ENCODE measurements at regions not wholly inside any gene's neighbourhood (a gene's known extent, or its start where the extent isn't known, plus 50 kb on each side); places are given as distances from the start of the nearest gene placed in this dataset.

DNA sequence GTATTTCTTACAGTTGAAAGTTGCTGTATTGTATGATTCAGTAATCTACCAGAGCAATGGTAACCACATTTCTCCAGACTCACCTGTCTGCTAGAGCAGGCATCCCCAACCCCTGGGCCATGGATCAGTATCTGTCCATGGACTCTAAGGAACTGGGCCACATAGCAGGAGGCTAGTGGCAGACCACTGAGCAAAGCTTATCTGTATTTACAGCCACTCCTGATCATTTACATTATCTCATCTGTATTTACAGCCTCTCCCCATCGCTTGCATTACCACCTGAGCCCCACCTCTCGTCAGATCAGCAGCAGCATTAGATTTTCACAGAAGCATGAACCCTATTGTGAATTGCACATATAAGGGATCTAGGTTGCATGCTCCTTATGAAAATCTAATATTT lies 60.3 kb upstream of the MANEA start:
- TF ChIP-seq POLR2A (IDR thresholded peaks at IDR 0.05): no peak
- TF ChIP-seq, protein P1, sequence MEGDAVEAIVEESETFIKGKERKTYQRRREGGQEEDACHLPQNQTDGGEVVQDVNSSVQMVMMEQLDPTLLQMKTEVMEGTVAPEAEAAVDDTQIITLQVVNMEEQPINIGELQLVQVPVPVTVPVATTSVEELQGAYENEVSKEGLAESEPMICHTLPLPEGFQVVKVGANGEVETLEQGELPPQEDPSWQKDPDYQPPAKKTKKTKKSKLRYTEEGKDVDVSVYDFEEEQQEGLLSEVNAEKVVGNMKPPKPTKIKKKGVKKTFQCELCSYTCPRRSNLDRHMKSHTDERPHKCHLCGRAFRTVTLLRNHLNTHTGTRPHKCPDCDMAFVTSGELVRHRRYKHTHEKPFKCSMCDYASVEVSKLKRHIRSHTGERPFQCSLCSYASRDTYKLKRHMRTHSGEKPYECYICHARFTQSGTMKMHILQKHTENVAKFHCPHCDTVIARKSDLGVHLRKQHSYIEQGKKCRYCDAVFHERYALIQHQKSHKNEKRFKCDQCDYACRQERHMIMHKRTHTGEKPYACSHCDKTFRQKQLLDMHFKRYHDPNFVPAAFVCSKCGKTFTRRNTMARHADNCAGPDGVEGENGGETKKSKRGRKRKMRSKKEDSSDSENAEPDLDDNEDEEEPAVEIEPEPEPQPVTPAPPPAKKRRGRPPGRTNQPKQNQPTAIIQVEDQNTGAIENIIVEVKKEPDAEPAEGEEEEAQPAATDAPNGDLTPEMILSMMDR (IDR thresholded peaks at IDR 0.05): no peak
- no peak for DNase-seq
- H3K9me3 ChIP-seq: no peaks in the 10 kb centered on the region
- H3K4me1 ChIP-seq: no peaks in the 10 kb centered on the region
- no peaks in the 10 kb centered on the region for H3K27me3 ChIP-seq
- H3K4me3 ChIP-seq: no peak overlapping the region
- H3K36me3 ChIP-seq: no peaks in the 10 kb centered on the region
- H3K27ac ChIP-seq: no peak overlapping the region

DNA sequence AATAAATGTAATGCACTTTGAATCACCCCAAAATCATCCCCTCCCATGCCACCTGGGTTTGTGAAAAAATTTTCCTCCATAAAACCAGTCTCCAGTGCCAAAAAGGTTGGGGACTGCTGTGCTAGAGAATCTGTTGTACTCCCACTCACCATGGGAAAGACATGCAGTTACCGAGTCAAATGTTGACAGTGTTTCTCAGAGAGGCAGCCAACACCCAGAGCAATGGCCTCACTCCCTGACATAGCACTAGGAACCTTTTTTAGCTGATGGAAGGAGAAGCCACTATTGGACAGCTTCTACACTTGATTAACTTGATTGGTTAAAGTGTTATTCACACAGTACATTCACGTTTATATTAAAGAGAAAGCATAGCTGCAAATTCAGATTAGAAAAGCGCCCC lies 59.8 kb upstream of the MANEA start:
- Histone ChIP-seq H3K27ac (no peak overlapping the region), H3K4me3 (no peak overlapping the region), H3K36me3 (no peaks in the 10 kb centered on the region), H3K4me1 (no peaks in the 10 kb centered on the region), H3K27me3 (no peaks in the 10 kb centered on the region), H3K9me3 (no peaks in the 10 kb centered on the region)
- no peak for DNase-seq
- TF ChIP-seq, protein P1 (IDR thresholded peaks at IDR 0.05): no peak
- no peak for TF ChIP-seq POLR2A (IDR thresholded peaks at IDR 0.05)

DNA sequence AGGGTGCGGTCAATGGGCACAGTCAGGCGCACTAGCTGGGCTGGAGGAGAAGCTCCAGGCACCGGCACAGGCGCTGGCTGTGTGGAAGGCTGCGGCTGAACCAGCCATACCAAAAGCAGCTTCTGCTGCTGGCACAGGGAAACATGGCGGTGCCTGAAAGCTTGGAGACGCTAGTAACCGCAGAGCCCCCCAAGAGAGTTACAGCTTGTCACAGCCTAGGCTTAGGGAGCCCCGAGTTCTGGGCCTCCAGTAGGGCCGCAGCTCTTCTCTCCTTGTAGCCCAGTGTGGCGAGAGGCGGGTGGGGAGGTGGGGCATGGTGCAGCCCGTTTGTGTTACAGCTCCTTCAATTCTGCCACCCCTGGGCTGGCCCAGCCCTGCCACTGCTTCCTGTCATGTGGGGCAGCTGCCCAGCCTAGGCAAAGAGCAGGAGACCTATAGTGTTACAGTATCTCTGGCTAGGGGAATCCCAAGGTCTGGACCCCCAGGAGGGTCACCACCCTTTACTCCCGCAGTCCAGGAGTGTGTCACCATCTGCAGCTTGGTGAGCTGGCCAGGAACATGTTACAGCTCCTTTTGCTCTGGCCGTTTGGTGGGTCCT lies 58.6 kb upstream of the MANEA start:
- no peak for TF ChIP-seq POLR2A (IDR thresholded peaks at IDR 0.05)
- TF ChIP-seq, protein P1 (IDR thresholded peaks at IDR 0.05): no peak
- H3K27me3 ChIP-seq: no peaks in the 10 kb centered on the region
- no peaks in the 10 kb centered on the region for H3K9me3 ChIP-seq
- no peak overlapping the region for H3K27ac ChIP-seq
- DNase-seq: no peak
- no peak overlapping the region for H3K4me3 ChIP-seq
- no peaks in the 10 kb centered on the region for H3K36me3 ChIP-seq
- H3K4me1 ChIP-seq: no peaks in the 10 kb centered on the region

DNA sequence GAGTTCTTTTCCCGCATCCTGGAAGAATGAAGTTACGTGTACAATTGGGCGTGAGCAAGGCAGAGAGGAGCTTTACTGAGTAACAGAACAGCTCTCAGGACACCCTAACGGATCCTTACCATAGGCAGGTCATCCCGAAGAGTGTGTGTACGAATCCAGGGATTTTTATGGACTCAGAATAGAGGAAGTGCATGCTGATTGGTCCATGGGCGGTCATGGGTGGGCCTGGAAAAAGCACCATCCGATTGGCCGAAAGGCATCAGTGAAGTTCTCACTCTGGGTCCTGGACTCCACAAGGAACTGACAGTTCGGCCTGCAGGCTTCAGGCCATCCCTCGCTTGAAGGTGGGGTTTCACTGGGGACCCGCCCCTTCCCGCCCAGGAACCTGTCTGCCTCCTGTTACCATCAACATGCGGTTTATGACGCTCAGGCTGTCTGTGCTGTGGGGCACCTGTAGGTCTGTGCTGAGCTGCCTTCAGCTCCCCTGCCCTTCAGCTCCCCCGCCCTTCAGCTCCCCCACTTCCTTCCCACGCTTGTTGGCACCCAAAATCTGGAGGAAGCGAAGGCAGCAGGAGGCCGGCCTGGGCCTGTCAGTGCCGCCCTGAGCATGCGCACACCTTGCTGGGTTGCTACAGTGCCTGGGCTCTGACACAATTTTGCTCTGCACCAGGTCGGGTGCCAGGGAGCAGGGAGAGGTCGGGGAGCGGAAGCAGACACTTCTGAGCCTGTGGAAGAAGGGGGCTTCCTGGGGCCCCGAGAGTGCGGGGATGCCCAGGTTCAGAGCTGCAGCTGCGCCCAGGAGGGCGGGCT lies 57.9 kb upstream of the MANEA start:
- H3K27me3 ChIP-seq: no peaks in the 10 kb centered on the region

DNA sequence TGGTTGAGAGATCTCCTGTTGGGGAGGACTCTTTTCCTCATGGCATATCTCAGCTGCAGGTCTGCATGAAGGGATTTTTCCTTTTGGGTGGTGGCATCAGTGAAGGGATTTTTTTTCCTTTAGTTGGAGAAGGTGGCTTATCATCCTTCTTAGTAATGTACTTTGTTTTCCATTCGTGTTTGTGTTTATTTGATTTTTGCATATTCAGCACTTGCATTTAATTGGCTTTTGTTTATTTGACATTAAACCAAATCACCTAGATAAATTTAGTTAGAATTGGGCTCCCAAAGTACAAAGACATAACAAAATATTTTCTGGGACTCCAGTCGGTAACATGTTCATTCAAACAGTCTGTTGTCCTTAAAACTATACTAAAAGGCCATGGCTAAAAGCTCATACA lies 56.2 kb upstream of the MANEA start:
- TF ChIP-seq, protein P1 (IDR thresholded peaks at IDR 0.05): no peak
- TF ChIP-seq POLR2A (IDR thresholded peaks at IDR 0.05): no peak
- no peak overlapping the region for H3K27ac ChIP-seq
- H3K4me3 ChIP-seq: no peak overlapping the region
- no peak for DNase-seq
- H3K9me3 ChIP-seq: no peaks in the 10 kb centered on the region
- H3K4me1 ChIP-seq: no peaks in the 10 kb centered on the region
- H3K36me3 ChIP-seq: no peaks in the 10 kb centered on the region
- H3K27me3 ChIP-seq: no peaks in the 10 kb centered on the region

More for the DNA sequence above, 57.9 kb upstream of the MANEA start:
- TF ChIP-seq POLR2A (IDR thresholded peaks at IDR 0.05): no peak
- TF ChIP-seq, protein P1 (IDR thresholded peaks at IDR 0.05): no peak
- Histone ChIP-seq H3K4me1 (no peaks in the 10 kb centered on the region), H3K4me3 (no peak overlapping the region), H3K27ac (no peak overlapping the region), H3K36me3 (no peaks in the 10 kb centered on the region), H3K9me3 (no peaks in the 10 kb centered on the region)
- DNase-seq: no peak
